ENCODE measurements at regions not wholly inside any gene's neighbourhood (a gene's known extent, or its start where the extent isn't known, plus 50 kb on each side); places are given as distances from the start of the nearest gene placed in this dataset.
"Not testable (repeated sequence)": the region's sequence is repeated elsewhere in the genome, so short reads cannot be mapped to it uniquely, and the experiment has no call there.

GRCh38 chr7:152539190-152539495 lies 103.3 kb upstream of the KMT2C start:
- not testable (repeated sequence) for TF ChIP-seq CTCF, POLR2A (IDR thresholded peaks at IDR 0.05)

All from uterus (tissue), 2 donors.